ENCODE measurements at regions not wholly inside any gene's neighbourhood (a gene's known extent, or its start where the extent isn't known, plus 50 kb on each side); places are given as distances from the start of the nearest gene placed in this dataset.
"Not testable (repeated sequence)": the region's sequence is repeated elsewhere in the genome, so short reads cannot be mapped to it uniquely, and the experiment has no call there.

DNA sequence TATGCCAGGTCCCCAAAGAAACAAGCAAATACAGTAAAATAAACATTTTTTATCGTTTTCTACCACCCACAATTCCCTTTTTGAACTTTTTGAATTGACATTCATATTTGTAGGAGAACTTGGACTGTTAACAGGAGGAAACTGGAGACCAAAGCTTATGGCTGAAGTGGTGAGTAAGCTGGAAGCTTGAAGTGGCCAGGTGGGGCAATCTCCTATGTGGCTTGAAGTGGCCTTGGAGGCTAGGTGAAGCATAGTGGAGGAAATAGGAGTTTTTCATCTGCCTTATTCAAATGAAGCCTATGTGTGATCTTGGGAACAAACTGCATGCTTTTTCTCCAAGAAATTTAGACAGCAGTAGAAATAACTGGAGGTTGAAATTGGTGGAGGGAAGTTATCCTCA lies 962.9 kb upstream of the FANCL start:
- DNase-seq: no peak

DNA sequence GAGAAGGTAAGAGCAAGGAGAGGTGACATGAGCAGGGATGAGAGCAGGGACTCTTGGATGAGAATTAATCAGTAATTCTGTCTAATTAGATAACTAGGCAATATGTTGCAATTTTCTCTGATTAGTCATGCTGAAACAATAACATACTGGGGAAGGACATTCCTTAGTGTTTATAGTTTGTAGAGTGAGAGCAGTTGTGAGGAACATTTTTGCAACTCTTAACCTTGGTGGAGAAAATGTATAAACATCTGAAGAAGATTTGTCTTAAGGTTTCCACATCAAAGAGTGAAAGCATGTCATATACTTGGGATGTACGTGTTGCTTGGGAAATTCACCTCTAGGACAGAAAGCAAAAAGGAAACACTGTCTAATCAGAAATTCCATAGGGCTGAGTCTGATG lies 955.4 kb upstream of the FANCL start:
- no peak for DNase-seq

DNA sequence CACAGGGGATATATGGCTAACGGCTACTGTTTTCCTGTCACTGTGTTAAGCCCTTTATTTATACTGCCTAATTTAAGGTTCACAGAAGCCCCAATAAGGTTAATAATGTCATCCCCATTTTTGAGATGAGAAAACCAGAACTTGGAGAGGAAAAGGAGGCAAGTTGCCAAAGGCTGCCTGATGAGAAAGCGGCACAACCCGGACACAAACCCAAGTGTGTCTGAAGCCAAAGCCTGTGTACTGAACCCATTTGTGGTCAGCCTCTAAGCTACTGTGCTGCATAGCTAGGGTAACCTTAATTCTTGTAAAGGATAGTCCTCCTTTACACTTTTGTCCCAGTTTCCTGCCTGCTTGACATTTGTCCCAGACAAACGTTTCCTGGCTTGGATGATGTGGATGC lies 954.7 kb upstream of the FANCL start:
- DNase-seq: no peak

DNA sequence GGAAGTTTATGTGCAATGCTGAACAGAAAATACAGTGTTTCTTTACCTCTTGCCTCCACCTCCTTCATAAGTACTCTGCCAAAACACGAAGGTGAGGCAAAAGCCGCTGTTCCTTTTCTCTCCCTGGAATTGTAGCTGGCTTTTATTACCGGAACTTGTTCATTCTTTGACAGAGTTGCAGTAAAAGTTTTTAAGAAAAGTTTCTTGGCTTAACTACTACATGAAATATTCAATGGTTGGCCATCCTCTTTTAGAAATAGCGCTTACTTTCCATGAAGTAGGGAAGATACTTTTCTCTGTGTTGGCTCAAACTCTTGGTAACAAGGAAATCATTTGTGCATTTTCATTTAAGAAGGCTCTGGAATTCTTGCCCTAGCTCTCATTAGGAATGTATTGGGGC lies 950.7 kb upstream of the FANCL start:
- no peak for DNase-seq

DNA sequence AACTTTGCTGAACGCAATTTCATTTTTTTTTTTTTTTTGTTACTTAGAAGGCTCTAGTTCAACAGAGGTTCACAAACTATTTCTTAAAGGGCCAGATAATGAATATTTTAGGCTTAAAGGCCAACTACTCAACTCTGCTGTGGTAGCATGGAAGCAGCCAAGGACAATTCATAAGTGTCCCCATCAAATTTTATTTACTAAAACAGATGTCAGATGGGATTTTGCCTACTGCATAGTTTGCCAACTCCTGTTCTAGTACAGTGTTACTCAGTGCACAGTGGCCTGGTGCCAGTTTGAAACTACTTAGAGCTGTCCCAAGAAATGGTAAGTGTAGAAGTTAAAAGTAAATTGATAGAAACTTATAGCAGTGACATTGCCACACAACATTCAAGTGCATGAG lies 949.4 kb upstream of the FANCL start:
- no peak for DNase-seq

DNA sequence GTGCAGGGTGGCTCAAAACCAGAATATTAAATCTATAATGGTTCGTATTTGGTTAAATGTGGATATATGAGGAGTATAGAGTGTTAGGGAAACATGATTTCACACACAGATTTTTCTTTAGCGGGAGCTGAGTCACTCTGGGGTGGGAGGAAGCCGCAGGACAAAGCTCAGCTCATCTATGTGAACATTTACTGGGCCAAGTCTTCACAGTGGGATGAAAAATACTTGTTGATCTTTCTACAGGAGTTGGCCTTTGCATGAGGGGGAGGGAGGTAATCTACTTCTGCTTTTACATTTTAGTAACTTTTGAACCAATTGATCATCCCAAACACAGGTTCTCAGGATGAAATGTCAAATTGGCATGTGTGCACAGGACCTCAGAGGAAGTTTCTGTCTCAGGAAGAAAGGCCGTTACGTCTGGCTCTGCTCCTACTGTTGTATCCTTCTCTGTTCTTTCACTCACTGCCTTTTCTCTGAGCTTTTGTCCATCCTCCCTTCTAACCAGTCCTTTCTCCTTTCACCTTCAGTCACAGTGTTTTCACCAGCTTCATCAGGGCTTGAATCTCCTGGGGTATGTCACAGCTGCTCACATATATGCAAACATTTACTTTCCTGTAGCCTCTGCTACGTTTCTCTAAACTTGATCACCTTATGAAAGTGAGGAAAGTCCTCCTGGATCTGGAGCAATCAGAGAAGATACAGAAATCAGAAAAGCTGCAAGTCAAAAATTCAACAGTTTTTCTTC lies 943.3 kb upstream of the FANCL start:
- no peak for DNase-seq

DNA sequence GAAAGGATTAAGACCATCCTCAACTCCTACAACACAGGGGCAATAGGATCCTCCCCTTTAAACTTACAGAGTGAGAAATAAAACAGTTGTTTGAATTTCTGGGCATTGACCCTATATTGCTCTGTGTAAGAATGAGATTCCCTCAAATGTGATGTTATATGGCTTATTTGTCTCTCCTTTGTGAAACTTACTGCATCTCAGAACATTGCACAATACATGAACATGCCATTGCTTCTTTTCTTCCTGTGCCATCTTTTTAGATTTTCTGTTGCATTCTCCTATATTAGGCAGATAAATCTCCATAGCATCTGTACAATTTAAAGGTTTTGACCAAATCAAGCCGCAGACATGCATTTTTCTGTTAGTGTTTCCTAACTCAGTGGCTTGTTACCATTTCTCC lies 941.9 kb upstream of the FANCL start:
- DNase-seq: no peak

DNA sequence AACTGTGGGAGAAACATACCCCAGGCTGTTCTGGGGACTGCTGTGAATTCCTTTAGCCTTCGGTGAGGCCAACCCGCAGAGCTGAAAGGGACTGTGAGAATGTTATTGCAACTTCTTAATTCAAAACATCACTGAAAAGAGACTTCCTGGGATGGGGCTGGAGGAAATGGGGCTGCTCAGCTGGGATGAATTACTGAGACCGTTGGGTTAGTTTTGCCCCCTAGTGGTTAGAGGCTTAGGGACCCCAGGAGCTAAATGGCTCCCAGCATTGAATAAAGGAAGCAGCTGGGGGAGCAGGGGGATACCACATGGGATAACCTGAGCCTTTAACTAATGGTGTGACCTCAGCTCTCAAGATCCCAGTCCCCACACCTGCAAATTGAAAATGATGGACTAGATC lies 941.1 kb upstream of the FANCL start:
- DNase-seq: no peak

DNA sequence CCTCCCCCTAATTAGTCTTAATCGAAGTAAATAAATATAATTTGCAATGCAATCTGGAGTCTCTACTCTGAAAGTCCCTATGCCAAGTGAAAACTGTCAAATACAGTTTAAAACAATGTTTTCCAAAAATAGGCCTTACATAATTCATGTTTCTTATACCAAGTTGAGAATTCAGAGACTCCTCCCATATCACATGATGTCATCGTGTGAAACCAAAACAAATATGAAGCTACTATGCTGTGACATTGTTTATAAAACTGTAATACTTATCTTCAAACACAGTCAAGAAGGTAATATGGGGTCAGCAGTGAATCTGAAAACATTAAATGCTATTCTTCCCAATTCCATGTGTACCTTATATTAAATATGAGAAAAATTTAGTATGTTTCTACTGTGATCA lies 940.2 kb upstream of the FANCL start:
- no peak for DNase-seq

DNA sequence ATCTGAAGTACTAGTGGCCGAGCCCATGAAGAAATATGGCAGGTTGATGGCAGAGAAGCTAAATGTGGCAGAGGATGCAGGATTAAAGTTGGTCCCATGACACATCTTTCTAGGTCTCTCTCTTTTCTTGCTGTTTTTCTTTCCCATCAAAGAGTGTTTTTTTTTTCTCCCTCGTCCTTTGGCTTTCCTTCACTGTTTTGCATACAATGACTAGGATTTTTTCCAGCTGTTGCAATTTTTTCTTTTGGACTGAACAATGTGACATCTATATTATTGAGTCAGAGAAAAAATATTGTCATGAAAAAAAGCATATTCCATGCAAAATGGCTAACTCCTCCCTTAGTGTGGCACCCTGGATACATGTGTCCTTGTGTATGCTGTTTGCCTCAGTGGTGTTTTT lies 939.5 kb upstream of the FANCL start:
- no peak for DNase-seq

DNA sequence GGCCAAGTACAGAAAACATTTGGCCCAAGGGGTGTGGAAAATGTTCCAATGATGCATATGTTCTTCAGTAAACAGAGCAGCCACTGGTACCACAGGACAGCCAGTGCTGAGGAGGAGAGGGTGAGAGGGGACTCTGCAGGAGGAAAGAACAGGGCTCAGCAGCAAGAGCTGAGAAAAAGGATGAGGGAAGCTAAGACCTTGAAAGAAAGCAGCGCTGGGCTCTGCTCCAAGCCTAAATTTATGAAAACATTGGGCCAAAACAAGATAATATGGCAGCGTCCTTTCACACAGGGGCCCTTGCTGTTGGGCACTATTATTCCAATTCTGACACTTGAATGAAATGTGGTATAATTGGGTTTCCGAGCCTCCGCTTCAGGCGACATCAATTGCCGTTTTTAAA lies 939.0 kb upstream of the FANCL start:
- no peak for DNase-seq

DNA sequence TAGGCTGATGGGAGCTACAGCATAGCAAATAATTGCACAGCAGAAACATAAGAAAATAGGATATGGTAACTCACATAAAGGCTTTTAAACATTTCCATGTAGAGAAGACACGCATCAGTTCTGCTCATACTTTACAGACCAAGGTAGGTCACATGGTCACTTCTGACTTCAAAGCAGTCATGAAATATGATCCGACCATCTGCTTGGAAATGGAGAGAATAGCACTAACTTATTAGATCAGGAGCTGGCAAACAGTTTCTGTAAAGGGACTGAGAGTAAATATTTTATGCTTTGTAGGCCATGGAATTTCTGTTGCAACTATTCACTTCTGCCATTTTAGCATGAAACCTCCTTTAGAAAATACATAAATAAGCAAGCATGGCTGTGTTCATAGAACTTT lies 936.6 kb upstream of the FANCL start:
- DNase-seq: no peak

DNA sequence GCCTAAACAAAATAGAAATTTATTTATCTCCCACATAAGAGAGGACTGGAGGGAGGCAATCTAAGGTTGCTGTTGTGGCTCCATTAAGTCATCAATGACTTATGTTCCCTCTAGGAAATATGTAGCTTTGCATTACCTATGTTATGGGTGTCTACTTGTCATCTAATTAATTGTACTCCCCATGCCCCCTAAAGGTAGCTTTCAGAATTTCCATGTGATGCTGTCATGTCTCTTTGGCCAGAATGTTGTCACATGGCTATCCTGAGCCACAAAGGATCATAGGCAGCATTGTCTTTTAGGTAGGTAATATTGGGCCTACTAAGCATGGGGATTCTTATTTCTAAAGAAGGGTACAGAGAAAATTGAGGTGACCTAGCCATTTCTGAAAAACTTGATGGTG lies 935.6 kb upstream of the FANCL start:
- DNase-seq: no peak

DNA sequence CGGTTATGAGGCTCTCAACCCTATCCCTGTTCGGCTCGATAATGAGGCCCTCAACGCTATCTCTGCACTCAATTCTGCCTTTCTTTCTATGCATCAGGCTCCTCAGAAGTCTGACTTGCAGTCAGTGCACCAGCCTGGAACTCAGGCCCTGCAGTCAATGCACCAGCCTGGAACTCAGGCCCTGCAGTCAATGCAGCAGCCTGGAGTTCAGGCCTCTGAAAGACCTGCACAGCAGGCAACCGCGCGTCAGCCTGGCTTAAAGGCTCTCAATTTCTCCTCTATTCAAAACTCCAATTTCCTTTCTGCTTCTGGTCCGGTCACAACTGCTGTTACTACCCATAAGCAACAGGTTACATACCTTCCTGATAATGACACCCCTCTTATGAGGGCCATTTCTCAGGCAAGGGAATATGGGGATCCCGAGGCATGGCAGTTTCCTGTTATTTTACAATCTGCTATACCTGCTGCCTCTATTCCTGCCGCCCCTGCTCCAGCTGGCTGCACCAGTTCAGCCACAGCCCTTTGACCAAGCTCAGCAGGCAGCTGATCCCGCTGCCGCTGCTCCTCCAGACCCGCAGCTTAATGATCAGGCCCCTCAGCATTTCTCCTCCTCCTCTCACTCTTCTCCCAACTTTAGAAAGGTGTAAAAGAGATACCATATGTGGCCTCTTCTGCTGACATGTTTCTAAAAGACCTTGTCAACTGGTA lies 933.6 kb upstream of the FANCL start:
- DNase-seq: no peak

DNA sequence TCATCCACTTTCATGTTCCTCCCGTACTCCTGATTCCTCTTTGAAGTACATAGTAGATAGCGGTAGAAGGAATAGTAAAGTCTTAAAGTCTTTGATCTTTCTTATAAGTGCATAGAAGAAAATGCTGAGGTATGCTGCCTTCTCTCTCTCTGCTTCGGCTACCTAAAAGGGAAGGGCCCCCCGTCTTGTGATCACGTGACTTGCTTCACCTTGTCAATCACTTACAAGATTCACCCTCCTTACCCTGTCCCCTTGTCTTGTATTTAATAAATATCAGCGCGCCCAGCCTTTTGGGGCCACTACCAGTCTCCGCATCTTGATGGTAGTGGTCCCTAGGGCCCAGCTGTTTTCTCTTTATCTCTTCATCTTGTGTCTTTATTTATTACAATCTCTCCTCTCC lies 932.2 kb upstream of the FANCL start:
- no peak for DNase-seq

DNA sequence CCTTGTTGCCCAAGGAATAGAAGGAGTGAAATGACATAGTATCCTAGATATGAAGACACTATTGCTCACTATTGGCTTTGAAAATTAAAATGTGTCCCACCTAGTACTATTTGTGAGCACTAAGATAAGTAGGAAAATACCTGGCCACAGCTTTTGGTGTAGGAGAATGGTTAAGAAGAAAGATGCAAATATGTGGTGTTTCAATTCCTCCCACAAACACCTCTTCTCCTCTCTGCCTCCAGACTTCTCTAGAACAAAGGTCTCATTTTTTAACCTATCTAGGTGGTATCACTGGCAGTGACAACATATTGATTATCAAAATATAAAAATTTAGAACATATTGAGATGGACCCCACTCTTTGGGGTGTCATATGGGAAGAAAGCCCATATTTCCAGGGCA lies 929.9 kb upstream of the FANCL start:
- DNase-seq: no peak

DNA sequence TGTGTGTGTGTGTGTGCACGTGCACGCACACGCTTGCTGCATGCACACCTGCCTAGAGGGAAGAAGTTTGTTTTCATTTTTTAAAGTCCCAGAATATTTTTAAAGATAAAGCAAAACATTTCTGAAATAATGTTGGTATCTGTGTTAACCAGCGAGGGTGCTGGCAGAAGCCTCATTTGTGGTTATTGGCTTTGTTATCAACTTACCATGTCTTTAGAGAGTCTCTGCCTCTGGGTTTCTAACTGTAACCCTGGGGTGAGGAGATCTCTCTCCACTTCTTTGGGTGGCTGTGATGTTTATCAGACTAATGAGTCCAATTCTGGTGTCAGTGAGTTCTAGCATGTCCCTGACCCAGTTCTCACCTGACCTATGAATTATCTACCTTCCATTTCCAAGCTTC lies 927.6 kb upstream of the FANCL start:
- DNase-seq: no peak

DNA sequence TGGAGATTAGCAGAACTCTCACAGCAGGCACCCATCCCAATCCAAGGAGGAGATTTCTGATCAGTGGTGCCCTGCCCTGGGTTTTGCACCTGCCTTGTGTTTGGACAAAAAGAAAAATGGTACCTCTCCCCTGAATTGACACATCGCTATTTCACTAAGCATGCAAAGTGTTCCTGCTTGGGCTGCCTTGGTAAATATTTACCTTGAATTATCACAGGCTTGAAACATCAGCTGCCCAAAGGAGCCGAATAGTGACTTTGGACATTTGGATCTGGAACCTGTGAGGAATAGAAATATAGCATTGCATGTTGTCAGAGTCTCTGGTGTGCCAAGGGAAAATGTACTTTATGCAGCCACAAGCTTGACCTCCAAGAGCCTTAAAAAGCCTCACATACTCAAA lies 926.4 kb upstream of the FANCL start:
- no peak for DNase-seq

DNA sequence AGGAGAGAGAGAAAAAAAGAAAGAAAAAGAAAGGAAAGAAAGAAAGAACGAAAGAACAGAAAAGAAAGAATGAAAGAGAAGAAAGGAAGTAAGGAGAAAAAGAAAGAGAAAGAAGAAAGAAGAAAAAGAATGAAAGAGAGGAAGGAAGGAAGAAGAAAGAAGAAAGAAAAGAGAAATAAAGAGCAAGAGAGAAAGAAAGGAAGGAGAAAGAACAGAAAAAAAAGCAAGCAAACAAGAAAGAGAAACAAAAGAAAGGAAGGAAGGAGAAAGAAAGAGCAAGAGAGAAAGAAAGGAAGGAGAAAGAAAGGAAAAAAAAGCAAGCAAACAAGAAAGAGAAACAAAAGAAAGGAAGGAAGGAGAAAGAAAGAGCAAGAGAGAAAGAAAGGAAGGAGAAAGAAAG lies 916.8 kb upstream of the FANCL start:
- not testable (repeated sequence) for DNase-seq

DNA sequence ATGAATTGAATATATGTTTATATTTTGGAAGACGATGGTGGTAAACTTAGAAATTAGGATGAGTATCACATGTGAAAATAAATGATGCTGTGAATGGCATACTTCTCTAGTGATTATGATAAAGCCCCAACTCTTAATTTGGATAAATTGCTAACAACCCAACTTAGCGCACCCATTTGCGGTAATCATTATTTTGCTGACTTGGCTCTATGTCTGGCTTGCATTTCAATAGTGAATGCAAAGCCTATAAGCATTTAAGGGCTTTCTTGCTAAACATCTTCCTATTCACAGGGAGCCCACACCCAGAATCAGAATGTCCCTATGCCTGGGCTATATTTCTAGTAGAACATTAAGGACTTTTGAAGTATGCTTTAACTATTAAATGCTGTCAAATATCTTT lies 910.7 kb upstream of the FANCL start:
- no peak for DNase-seq

DNA sequence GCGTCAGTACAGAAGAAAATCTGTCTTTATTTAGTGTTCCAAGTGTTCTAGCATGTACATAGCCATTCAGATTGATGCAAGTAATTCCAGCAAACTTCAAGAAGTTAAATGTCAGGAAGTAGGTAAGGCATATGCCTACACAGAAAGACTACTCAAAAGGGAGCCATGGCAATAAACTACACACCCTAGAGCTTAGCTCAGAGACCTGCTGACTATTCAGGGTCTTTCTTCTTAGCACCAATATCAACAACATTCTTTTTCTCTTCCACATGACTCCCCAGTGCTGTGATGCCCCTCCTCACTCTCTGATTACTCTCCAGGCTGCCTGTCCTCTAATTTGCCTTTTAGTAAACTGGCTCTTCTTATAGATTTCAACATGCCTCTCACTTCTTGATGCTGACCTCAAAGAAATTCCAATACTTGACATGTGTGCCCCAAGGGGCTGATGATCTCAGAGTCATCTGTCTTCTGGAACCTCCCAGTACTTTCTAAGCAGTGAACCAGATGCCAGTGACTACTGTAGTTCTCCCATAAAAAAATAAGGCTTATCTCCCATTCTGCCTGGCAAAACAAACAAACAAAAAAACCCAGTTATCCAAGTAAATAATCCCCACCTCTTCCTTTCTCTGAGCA lies 909.2 kb upstream of the FANCL start:
- DNase-seq: no peak

DNA sequence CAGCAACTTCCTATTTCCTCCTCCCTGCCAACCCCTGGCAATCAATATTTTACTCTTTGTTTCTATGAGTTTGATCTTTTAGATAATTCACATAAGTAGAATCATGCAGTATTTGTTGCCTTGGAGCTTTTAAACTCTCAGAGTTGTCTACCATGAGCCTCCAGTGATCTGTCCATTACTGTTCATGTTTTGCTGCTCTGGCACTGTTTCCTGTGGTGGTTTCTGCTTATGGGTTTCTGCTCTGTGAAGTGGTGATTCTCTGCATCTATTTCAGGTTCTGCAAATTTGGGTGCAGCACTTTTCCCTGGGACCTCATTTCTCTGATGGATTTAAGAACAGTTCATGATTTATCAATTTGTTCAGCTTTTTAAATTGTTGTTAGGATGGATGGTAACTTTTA lies 908.1 kb upstream of the FANCL start:
- no peak for DNase-seq

DNA sequence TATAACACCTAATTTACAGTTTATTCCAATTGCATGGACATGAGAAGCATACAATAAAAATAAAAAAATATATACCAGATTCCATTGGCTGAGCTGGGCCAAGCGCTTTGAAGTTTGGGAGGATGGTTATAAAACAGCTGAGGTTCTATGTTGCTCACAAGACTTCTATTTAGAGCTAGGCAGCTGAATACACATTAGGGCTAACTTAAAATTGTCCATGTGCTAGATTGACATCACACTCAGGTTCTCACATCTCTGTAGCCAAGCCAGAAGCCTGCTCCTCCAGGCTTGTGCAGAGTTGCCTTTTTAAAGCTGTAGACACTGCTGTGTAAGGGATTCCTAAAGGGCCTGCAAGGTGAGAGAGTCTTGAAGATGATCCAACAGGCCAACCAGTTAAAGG lies 871.1 kb upstream of the FANCL start:
- DNase-seq: no peak

DNA sequence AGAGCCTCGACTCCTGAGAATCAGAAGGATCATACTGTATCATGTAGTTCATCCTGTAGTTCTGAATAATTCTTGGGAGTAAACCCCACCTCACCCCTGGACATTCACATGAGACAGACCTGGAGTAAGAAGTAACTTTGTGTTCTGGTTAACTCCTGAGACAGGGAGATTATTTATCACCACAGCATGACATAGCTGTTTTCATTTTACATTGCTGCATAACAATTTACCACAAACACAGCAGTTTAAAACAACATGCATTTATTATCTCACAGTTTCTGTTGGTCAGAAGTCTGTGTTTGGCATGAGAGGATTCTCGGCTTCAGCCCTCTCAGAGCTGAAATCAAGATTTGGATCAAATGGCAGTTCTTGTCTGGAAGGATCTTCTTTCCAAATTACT lies 855.8 kb upstream of the FANCL start:
- DNase-seq: no peak

DNA sequence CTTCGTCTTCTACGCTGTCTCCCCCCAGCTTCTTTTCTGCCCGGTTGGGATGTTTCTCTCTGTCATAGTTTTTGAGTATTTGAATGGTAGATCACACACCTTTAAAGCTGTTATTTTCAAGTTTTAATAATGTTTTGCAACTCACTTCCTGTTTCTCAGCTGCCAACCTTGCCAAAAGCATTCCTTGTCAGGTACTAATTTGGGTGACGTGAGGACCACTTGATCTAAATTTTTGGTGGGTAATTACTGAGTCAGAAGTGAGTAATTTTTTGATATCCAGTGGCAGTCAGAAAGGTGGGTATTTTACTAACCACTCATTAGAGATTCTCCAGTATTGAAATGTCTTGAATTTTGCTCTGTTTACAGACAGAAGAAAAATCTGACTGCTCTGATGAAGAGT lies 852.4 kb upstream of the FANCL start:
- DNase-seq: no peak

Data from CD4-positive, alpha-beta T cell treated with Interleukin-17A for 4 hours (primary cell).